ENCODE measurements at regions not wholly inside any gene's neighbourhood (a gene's known extent, or its start where the extent isn't known, plus 50 kb on each side); places are given as distances from the start of the nearest gene placed in this dataset.
A peak's percentile ranks its signal among the peaks of the same experiment; 100 is the strongest.

DNA sequence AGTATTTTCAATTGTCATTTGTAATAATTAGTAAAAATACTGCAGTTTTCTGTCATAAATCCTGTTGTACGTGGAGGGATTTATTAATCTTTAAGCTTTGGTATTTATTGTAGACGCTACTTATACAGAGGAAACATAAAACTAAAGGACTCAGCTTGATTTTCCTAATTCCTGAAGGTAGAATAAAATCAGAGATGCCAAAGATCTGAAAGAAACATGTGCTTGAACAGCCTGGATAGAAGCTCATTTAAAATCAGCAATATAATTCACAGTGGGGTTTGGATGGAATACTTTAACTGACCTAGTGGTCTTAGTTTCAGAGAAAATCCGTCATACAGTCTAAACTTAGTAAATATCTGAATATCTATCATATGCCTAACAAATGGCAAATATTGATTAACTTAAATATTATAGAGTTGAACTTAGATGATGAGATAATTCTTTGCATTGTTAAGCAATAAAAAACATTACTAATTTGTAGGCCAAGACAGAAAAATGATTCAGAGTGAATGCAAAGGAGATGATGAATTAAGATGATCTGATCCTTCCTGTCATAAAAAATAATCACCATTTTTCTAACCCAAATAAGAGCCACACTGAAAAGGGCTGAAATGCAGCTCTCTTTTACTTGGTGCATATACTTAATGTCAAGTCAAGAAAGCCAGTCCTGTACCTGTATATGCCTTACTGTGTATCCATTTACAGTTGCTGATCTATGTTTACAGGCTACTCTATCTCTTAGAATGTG lies 397.1 kb upstream of the DCN start:
- CTCF ChIA-PET, result interaction anchor here (0.6 to 0.7 kb wide), 2 partner anchors 20 to 36 kb away, joined by 4 to 8 read pairs; no protein-coding TSS in a partner anchor
- Histone ChIP-seq H3K4me1 (replicated peaks; ENCODE audit: insufficient read depth) (0 out of 2 replicates have a peak, but pooled peaks cover 4% of the 10 kb centered on the region), H3F3A (ENCODE audit: insufficient read depth, low read depth) (no peaks in the 10 kb centered on the region), H3K4me3 (no peak overlapping the region), H3K4me2 (no peak overlapping the region), H3K79me2 (ENCODE audit: low read depth) (no peaks in the 10 kb centered on the region), H3K36me3 (ENCODE audit: low read depth) (no peaks in the 10 kb centered on the region), H3K9me2 (ENCODE audit: insufficient read depth) (no peaks in the 10 kb centered on the region), H3K27me3 (ENCODE audit: insufficient read depth, low read depth) (no peaks in the 10 kb centered on the region), H3K27ac (no peak overlapping the region), H3K9me3 (ENCODE audit: insufficient read depth, low read depth) (no peaks in the 10 kb centered on the region), H4K20me1 (ENCODE audit: insufficient read depth) (no peaks in the 10 kb centered on the region), H2AFZ (no peak overlapping the region)
- DNase-seq, result no peak
- intact Hi-C loops (cut with micrococcal nuclease; ENCODE audit: unreplicated experiment), result loop anchor here (2.0 to 10.0 kb wide), 3 partner anchors 197 to 991 kb away; partner anchors contain the start of gene BTG1
- POLR2A ChIA-PET (ENCODE audit: unreplicated experiment), result no interaction called here
- BruUV-seq (replicated peaks), result no TSS peak
- TF ChIP-seq, protein P1, sequence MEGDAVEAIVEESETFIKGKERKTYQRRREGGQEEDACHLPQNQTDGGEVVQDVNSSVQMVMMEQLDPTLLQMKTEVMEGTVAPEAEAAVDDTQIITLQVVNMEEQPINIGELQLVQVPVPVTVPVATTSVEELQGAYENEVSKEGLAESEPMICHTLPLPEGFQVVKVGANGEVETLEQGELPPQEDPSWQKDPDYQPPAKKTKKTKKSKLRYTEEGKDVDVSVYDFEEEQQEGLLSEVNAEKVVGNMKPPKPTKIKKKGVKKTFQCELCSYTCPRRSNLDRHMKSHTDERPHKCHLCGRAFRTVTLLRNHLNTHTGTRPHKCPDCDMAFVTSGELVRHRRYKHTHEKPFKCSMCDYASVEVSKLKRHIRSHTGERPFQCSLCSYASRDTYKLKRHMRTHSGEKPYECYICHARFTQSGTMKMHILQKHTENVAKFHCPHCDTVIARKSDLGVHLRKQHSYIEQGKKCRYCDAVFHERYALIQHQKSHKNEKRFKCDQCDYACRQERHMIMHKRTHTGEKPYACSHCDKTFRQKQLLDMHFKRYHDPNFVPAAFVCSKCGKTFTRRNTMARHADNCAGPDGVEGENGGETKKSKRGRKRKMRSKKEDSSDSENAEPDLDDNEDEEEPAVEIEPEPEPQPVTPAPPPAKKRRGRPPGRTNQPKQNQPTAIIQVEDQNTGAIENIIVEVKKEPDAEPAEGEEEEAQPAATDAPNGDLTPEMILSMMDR (conservative IDR thresholded peaks at IDR 0.05), result no peak
- no peak for TF ChIP-seq EZH2 (IDR thresholded peaks at IDR 0.05; ENCODE audit: low read depth)

GRCh38 chr12:91577586-91578539 lies 395.2 kb upstream of the DCN start:
- H3K4me3 ChIP-seq, result peak overlapping the region; percentile 49; the same call in 1 of the 2 replicates
- peak overlapping the region; percentile 78 for H2AFZ ChIP-seq
- H3K27me3 ChIP-seq (ENCODE audit: insufficient read depth, low read depth), result no peaks in the 10 kb centered on the region
- no peaks in the 10 kb centered on the region for H3K9me2 ChIP-seq (ENCODE audit: insufficient read depth)
- no peaks in the 10 kb centered on the region for H3K79me2 ChIP-seq (ENCODE audit: low read depth)
- no peak overlapping the region for H3K27ac ChIP-seq
- TF ChIP-seq EZH2 (IDR thresholded peaks at IDR 0.05; ENCODE audit: low read depth), result no peak
- TF ChIP-seq, protein P1 (conservative IDR thresholded peaks at IDR 0.05), result peak; percentile 81
- no TSS peak for BruUV-seq (replicated peaks)
- ChIA-PET CTCF (no interaction called here), POLR2A (ENCODE audit: unreplicated experiment) (no interaction called here)
- H3K36me3 ChIP-seq (ENCODE audit: low read depth), result no peaks in the 10 kb centered on the region
- peak overlapping the region; percentile 76 for H3K4me2 ChIP-seq
- H3K4me1 ChIP-seq (replicated peaks; ENCODE audit: insufficient read depth), result 0 out of 2 replicates have a peak, but pooled peaks cover 4% of the 10 kb centered on the region
- no peaks in the 10 kb centered on the region for H4K20me1 ChIP-seq (ENCODE audit: insufficient read depth)
- H3K9me3 ChIP-seq (ENCODE audit: insufficient read depth, low read depth), result no peaks in the 10 kb centered on the region
- intact Hi-C loops (cut with micrococcal nuclease; ENCODE audit: unreplicated experiment), result loop anchor here (2.0 to 10.0 kb wide), 3 partner anchors 196 to 993 kb away; partner anchors contain the start of gene BTG1
- no peaks in the 10 kb centered on the region for H3F3A ChIP-seq (ENCODE audit: insufficient read depth, low read depth)
- DNase-seq, result no peak

DNA sequence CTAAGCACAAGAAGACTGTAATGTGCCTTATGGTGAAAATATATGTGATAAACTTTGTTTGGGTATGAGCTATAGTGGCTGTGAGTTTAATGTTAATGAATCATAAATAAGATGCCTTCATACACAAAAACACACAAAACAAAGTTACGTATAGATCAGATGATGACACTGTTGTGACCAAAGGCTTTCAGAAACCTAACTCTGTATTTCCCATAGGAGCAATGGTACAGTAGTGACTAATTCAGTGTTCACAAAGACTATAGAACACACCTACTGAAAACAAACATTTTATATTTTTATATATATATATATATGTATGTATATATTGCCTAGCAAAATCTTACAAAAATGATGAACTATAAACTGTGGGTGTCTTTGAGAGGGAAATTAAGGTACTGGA lies 393.8 kb upstream of the DCN start:
- H3K79me2 ChIP-seq (ENCODE audit: low read depth), result no peaks in the 10 kb centered on the region
- H3K27ac ChIP-seq, result no peak overlapping the region
- H4K20me1 ChIP-seq (ENCODE audit: insufficient read depth), result no peaks in the 10 kb centered on the region
- no peaks in the 10 kb centered on the region for H3F3A ChIP-seq (ENCODE audit: insufficient read depth, low read depth)
- ChIA-PET POLR2A (ENCODE audit: unreplicated experiment) (no interaction called here), CTCF (interaction anchor here (0.6 kb wide), 1 partner anchor 281 kb away, joined by 3 read pairs; no protein-coding TSS in a partner anchor)
- H3K9me2 ChIP-seq (ENCODE audit: insufficient read depth), result no peaks in the 10 kb centered on the region
- H3K4me2 ChIP-seq, result no peak overlapping the region
- TF ChIP-seq EZH2 (IDR thresholded peaks at IDR 0.05; ENCODE audit: low read depth), result no peak
- TF ChIP-seq, protein P1 (conservative IDR thresholded peaks at IDR 0.05), result no peak
- no peaks in the 10 kb centered on the region for H3K27me3 ChIP-seq (ENCODE audit: insufficient read depth, low read depth)
- 0 out of 2 replicates have a peak, but pooled peaks cover 4% of the 10 kb centered on the region for H3K4me1 ChIP-seq (replicated peaks; ENCODE audit: insufficient read depth)
- H3K9me3 ChIP-seq (ENCODE audit: insufficient read depth, low read depth), result no peaks in the 10 kb centered on the region
- H2AFZ ChIP-seq, result no peak overlapping the region
- DNase-seq, result no peak
- BruUV-seq (replicated peaks), result no TSS peak
- H3K36me3 ChIP-seq (ENCODE audit: low read depth), result no peaks in the 10 kb centered on the region
- H3K4me3 ChIP-seq, result no peak overlapping the region
- intact Hi-C loops (cut with micrococcal nuclease; ENCODE audit: unreplicated experiment), result loop anchor here (5.0 to 10.0 kb wide), 2 partner anchors 194 to 568 kb away; partner anchors contain the start of gene BTG1

Data from PC-9 (cell line).